SK-MEL-5 (cell line): ENCODE measurements at regions not wholly inside any gene's neighbourhood (a gene's known extent, or its start where the extent isn't known, plus 50 kb on each side); places are given as distances from the start of the nearest gene placed in this dataset.

Source experiments
- DNase-seq: peaks from one replicate; pipeline ENCODE4 v3.0.0-alpha.2; 2016; ENCODE audit warnings: low read depth, low spot score
- in situ Hi-C: cut with HindIII; loops from 2 replicates; pipeline ENCODE4 v1.10.0; 2016; ENCODE audit warnings: low sequenced_read_pairs, high pct_unique_total_duplicates, low pct_unique_long_range_greater_than_20kb

DNA sequence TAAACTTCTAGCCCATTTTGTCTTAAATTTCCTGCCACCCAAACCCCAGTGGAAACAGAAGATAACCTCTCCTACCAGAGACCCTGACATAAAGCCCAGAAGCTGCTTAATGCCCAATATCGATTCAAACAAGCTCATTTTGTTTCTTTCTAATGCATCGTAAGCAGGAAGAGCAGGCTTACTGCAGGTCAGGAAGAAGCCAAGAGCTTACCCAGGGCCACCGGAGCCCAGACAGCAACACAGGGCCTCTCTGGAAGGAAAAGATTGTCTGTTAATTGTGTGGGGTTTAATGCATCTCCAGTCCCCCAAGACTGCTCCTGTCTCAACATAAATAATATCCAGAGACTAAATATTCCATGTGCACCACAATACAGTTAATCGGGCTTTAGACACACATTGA lies 177.3 kb upstream of the NOCT start:
- in situ Hi-C loops: no loop called here
- no peak for DNase-seq

DNA sequence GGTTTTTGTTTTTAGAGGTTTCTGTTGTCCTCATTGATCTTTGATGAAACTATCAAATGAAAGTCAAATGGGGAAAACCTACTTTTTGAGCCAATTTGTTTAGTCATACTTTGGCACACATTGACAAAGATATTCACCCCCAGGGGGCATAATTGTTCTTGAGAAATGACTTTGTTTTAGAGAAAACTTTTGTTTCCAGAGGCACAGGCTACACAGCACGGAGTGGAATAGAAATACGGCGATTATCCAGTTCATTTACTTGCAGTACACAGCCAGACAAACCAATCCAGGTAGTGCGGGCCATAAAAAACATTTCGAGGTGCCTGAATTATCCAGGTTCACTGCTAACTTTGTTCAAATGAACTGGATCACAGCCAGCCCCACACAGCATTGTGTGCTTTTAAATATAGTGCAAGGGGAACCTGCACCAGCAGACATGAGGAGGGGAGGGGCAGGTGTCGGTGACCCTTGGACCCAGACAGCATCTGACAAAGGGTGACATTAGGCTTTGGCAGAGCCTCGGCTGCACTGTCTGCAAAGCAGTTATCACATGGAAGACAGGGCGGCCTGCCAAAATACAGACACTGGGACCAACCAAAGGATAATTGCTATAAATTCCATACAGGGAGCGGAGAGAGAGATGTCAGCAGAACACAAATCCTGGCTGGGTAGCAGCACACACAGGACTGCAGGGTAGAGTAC lies 179.6 kb upstream of the NOCT start:
- DNase-seq: no peak
- in situ Hi-C loops: no loop called here

DNA sequence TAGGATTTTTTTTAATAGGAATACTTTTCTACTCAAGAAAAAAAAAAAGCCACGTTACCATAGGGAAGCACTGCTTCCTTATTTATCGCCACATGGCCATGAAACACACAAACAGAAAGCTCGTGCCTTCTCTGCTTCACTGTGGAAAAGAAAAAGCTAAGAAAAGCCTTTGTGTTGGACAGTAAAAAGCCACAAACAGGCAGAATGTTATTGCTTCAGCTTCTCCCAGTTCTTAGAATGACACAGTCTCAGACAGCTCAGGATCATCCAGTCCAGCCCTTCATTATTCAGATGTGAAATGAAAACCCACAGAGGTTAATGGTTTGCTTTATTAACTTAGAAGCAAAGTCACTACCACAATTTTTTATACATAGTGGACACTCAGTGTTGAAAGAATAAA lies 181.6 kb upstream of the NOCT start:
- in situ Hi-C loops: no loop called here
- no peak for DNase-seq

DNA sequence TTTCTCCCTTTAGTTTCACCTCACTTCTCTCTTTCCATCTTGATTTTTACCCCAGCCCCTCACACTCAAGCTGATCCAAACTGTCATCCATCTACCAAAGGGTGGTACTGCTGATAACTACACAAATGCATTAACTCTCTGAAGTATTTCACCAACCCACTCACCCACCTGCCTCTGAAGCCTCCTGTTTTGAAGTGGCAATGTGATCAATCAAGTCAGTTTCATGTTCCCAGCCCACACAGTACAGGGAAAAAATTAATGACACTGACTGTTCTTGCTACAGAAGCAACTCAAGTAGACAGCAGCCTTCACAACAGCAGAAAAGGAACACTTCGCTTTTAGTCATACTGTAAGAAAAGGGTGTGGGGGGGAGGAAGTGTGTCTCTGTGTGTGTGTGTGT lies 183.0 kb upstream of the NOCT start:
- DNase-seq: no peak
- in situ Hi-C loops: no loop called here

DNA sequence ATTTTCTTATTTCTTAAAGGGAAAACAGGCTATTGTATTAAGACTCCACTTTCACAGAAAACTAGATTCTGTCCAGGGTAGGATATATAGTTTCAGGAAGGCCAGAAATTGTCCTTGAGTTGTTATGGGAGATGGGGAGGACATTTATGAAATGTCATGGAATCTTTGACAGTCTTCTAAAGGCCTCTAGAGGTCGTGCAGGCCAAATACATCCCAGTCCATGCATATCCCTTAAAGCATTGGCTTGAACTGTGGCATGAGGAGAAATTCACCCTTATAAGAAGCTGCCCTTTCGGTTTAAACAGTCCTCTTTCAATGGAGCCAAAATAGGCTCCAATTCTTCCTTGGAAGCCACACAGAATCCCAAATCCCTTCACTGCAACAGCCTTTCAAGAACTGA lies 183.6 kb upstream of the NOCT start:
- DNase-seq: peak; percentile 29
- in situ Hi-C loops: no loop called here

DNA sequence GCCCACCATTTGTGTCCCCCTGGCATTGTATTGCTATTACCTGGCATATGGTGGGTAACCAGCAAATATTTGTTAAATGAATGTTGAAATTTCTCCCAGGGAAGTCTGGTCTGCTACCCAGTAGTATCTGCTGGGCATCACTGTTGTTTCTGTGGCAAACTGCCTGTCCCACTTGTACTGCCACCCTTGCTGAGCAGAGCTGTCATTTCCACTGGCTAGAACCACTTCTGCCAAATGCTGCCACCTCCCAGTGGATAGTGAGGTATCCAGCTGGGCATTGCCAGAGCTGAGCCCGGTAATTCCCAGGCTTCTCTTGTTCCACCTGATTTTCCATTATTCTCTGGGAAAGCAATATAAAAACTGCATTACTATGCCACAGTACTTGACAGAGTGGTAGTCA lies 186.7 kb upstream of the NOCT start:
- no peak for DNase-seq
- in situ Hi-C loops: no loop called here

DNA sequence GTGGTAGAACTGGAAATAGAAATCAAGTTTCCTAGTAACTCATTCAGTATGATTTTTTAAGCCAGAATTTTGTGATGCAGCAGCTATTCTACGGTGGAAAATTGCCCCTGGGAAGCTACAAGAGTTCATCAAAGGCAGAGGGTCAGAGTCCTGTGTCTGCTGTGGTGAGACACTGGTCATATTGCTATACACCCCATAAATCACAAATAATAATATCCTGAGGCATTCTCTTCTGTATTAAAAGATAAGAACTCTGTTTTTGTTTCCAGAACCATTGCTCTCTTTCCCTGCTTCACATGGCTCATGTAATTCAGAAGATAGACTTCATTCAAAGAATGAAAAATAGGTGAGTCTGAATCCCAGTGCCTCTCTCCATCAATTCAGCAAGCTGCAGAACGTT lies 188.8 kb upstream of the NOCT start:
- no peak for DNase-seq
- in situ Hi-C loops: no loop called here

DNA sequence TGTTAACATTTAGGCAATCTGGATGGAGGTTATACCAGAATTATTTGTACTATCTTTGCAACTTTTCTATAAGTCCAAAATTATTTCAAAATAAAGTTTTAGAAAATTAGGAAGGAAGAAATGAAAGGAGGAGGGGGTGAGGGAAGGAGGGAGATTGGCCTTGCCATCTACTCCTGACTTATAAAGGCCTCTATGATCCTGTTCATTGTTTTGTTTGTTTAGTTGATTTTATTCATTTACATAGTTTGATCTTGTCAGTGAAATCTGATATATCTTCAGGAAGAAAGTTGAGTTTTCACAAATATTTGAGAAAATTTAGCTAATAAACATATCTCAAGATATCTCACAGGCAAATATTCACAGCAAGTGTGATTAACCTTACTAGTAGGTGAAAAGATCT lies 189.3 kb upstream of the NOCT start:
- no peak for DNase-seq
- in situ Hi-C loops: no loop called here

DNA sequence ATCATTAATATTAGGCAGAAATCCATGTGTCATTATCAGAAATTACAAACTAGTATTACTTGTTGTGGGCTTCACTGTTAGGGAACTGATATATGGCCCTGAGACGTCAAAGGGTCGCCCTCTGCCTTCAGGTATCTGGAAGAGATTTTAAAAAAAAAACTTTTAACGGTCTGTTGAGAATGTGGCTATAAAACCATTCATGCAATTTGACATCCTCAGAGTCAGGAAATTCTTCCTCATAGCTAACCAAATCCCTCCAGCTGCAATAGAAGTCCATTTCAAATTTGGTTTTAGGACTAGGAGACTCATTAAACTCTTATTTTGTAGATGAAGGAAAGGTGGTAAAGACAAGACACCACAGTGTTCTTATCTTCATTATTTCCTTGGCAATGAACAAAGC lies 194.2 kb upstream of the NOCT start:
- no peak for DNase-seq
- in situ Hi-C loops: no loop called here

DNA sequence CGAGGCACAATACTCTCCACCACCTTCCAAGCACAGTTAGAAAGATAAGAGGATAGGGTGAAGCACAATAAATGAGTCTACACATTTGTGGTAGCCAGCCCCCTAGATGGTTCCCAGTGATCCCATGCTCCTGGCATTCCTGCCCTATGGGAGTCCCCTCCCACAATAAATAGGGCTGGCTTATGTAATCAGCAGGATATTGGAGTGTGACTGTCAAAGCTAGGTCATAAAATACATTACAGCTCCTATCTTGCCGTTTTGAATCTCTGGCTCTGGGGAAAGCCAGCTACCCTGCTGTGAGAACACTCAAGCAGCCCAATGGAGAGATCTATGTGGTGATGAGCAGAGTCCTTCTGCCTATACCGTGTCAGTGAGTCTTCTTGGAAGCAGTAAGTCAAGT lies 198.7 kb upstream of the NOCT start:
- DNase-seq: no peak
- in situ Hi-C loops: no loop called here

DNA sequence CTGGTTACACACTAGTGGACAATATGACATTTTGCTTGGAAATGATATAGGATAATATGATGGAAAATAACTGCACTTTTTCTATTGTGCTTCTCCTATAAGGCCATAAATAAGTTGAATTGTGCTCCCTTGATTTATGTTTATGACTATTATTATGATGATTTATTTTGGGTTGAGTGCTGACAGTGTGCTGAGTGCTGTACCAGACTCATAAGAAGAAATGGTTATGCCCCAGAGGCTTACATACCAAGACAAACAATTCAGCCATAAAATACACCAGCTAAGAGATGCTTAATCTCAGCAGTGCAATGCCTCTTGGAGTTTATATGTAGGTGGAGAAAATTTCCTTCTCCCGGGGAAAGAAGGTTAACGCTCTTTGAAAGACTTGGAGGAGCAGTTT lies 199.8 kb upstream of the NOCT start:
- DNase-seq: no peak
- in situ Hi-C loops: no loop called here

DNA sequence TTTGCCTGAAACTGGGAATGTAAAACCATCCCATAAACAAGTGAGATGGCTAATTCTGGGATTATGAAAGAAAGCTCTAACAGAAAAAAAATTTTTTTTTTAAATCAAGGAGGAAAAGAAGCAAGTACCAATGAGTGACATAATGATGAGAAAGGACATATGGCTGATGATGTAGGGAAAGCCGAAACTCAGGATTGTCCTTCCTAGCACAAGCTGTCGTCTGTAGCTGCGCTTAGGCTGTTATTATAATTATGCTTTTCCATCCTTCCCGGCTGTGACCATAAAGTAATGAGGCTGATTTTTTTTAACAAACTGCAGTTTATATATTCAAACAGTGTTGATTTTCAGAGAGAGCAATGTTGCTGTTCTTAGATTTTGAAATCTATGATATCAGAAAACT lies 209.8 kb upstream of the NOCT start:
- no peak for DNase-seq
- in situ Hi-C loops: no loop called here

DNA sequence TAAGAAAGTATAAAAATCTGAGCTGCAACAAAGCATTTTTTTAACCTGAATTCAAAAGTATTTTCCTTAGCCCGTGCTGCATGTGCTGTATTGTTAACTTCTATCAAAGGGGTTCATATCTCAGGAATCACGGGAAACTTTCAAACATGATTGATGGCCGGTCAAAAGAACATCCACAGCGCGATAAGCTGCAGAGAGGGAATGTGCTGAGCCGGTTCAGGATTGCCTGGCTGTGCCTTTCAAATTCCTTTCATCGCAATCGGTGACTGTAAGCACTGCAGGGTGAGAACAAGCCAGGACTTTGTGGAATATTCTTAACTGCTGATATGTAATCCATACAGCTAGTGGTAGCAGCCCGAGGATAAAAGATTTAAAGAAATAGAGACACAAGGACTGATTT lies 210.9 kb upstream of the NOCT start:
- in situ Hi-C loops: no loop called here
- no peak for DNase-seq

DNA sequence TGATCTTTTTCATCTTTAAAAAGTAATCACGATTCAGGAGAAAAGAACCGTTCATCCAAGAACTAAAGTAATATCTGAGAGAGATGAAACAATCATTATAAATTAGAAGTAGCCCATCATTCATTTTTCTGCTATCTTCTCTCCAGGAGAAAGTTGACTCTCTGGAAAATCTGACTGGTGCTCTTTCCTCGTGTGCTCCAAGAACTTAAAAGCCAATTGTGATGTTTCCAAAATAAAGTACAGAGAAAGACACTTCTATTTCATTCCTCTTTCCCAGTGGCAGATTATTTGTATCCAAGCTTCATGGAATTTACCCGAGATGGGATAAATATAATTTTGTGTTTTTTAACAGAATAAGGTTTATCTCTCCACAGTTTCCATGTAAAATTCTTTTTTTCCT lies 212.5 kb upstream of the NOCT start:
- in situ Hi-C loops: no loop called here
- no peak for DNase-seq

DNA sequence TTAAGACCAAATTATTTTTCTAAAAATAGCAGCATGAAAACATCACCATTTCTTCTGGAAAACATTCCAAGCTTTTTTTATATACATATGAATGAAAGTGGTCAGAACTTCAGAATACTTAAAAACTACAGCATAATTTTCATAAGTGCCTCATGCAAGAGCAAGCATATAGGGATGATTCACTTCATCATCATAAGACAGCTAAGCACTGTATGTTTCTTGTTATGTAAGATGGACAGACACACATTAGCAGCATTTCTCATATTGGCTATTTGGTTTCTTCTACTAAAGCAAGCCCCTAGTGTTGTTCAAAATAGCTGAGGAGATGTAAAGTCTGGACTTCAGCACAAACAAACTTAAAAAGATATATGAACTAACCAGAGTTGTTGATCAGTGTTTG lies 213.1 kb upstream of the NOCT start:
- DNase-seq: no peak
- in situ Hi-C loops: no loop called here

DNA sequence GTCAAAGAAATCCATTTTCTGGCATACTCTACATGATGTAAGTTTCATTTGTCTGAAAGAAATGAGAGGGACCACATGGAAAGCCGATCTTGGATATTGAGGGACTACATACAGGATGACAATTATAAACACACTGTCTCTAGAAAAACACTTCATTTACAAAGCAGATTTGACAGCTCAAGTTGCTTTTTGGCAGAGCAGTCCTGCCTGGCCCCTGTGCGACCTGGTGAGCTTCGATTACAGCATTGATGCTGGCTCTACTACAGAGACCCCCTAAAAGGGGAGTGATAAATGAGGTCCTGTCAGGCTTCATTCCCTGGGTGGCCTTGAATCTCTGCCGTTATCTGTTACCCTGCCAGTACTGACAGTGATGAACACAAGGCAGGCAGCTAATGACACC lies 215.2 kb upstream of the NOCT start:
- in situ Hi-C loops: no loop called here
- DNase-seq: no peak

DNA sequence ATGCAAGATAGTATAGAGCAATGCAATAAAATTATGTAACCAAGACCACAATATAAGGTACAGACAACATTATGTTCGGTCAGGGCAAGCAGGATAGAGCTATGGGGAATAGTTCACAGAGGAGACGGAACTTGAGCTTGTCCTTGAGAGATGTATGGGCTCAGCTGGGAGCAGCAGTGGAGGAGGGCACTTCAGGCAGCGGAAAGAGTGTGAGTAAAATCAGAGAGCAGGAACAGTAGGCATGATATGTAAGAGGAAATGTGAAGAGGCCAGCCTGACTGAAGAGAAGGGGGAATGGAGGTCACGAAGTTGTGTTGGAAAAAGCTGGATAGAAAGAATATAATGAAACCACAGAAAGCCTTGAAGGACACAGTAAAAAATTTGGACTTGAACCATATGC lies 217.2 kb upstream of the NOCT start:
- in situ Hi-C loops: no loop called here
- no peak for DNase-seq

DNA sequence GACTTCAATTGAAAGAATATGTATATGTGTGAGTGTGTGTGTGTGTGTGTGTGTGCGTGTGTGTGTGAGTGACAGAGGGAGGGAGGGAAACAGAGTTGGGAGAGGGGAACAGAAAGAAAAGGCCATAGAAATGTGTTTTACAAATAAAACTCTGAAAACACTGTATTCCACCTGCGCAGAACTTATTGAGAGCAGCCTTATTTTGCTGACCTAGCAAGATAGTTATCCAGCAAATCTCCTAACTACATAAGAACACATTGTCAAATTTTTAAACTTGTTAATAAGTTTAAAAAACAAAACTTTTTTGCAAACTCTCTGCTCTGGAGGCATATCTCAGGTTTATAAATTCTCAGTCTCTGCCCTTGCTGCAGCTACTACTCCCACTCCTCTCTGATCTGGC lies 217.9 kb upstream of the NOCT start:
- in situ Hi-C loops: no loop called here
- DNase-seq: no peak

DNA sequence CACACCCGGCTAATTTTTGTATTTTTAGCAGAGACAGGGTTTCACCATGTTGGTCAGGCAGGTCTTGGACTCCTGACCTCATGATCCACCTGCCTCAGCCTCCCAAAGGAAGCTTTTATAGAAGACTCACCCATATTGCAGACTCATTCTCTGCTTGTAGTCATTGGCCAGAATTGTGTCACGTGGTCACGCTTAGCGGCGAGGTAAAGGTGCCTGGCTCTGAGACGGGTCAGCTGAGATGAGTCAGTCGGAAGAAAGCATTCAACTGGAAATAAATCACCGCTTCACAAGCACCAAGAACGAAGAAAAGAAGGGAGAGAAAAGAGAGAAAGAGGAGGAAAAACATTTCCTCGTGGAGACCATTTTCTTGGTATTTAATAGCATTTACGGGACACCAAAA lies 218.8 kb upstream of the NOCT start:
- in situ Hi-C loops: no loop called here
- no peak for DNase-seq

DNA sequence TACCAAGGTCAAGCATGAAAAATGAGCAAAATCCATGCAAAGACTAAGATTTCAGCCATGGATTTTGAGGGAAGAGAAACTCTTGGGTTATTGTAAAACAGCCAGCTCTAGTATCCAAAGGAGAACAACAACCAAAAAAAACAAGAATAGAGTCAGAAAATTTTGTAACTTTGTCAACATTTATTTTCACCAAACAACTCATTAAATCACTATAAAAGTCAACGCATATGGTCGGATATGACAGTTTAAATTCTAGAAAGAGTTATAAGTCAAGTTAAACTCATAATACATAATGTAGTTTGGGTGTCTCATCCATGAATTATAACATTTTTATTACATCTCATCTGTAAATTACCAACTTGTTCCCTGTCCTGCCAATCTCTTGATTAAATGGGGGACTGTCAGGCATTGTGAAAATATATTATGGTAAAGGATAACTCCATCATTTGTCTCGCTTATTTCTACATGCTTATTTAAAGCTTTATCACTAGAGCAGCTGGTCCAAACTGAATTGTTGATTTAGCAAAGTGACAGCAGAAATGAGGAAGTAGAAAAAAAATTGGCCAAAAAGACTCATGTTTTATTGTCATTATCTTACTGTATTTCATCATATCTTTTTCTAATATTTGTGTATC lies 224.8 kb upstream of the NOCT start:
- in situ Hi-C loops: no loop called here
- DNase-seq: no peak
